ENCODE measurements at regions not wholly inside any gene's neighbourhood (a gene's known extent, or its start where the extent isn't known, plus 50 kb on each side); places are given as distances from the start of the nearest gene placed in this dataset.

DNA sequence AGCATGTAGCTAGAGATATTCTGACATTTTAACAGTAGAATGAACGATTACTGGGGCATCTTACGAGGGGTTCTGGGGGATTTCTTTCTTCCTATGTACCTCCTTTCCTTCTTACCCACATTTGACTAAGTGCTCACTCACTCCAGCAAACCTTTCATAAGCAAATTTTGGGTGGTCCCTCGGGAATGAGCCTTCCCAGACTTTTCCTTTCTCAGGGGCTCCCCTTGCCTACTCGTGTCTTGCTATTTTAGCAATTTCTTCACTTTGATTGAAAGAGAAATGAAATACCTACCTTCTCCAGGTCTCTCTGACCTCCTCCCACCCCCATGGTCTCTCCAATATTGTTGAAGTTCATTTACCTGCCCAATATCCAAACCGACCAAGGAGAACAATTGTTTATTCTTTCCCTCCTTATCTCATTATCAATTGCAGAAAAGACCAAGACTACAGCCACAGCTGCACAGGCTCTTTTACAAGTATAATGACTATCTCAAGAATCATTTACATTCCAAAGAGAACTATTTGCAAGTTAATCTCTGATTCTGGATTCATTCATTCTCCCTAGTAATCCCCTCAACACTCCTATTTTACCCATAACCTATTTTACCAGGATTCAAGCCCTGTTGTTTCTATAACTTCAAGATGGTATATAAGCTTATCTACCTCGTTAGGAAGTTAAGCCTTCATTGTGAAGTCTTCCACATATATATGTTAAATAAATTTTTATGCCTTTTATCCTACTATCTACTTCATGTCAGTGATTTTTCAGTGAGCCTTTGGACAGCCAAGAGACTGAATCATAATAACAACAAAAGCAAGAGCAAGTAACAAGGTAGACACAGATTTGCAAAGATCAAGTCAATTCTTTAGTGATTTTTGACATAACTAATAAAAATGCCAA is 480.6 kb downstream of the IPMK start:
- no peak for DNase-seq (ENCODE audit: low spot score)

DNA sequence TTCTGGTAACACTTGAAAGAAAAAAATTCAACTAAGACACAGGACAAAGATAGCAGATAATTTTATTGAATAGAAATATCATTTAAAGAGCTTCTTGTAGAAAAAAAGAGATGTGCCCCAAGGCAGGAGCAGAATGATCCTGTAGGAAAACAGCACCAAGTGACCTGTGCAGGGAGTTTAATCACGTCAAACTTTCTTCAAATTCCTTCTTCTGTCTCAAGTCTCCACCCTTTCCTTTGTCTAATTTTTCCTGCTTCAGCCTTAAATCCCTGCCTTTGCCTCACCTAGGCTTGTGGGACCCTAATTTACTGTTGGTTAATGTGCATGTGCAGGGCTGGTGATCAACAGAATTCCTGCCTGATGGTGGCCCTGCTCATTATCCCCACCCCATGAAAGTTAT is 481.4 kb downstream of the IPMK start:
- no peak for DNase-seq (ENCODE audit: low spot score)

DNA sequence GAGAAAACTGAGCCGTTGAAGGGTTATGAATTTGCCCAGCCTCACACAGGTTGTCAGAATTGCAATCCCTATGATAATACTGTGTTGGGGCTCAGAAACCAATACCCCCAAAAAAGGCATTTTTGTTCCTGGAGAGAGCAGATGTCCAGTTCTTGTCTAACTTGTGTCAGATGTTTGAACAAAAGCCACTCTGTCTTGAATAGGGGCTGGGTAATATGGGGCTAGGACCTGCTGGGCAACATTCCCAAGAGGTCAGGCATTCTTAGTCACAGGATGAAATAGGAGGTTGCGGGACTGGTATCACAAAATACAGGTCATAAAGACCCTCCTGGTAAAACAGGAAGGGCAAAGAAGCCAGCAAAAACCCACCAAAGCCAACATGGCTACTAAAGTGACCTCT is 482.1 kb downstream of the IPMK start:
- DNase-seq (ENCODE audit: low spot score), result no peak

DNA sequence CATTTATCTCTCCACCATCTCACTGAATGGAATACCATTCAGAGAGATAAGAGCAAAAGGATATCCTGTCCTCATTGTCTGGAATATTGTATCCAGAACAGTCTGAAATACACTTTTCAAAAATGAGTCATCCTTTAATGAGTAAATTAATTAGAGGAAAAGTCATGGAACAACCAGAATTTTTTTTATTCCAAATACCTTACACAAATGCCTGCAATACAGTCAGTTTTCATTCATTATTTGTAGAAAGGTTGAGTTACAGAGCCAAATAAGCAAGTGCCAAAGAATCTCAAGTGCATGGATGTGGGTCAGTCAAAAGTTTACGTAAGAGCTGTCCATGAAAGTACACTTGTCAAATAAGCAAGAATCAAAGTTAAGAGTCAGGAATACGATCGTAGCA is 482.6 kb downstream of the IPMK start:
- no peak for DNase-seq (ENCODE audit: low spot score)

DNA sequence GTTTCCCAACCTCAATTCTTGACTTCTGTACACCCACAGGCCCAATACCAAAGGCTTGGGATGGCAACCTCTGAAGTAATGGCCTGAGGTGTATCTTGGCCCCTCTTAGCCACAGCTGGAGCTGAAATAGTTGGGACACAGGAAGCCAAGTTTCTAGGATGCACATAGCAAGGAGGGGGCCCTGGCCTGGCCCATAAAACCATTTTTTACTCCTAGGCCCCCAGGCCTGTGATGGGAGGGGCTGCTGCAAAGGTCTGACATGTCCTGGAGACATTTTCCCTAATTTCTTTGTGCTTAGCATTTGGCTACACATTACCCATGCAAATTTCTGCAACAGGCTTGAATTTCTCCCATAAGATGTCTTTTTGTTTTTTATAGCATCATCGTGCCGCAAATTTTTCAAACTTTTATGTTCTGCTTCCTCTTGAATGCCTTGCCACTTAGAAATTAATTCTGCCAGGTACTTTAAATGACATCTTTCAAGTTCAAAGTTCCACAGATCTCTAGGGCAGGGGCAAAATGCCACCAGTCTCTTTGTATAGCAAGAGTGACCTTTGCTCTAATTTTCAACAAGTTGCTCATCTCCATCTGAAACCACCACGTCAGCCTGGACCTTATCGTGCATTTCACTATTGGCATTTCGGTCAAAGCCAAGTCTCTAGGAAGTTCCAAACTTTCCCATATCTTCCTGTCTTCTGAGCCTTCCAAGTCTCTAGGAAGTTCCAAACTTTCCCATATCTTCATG is 490.8 kb downstream of the IPMK start:
- no peak for DNase-seq (ENCODE audit: low spot score)

DNA sequence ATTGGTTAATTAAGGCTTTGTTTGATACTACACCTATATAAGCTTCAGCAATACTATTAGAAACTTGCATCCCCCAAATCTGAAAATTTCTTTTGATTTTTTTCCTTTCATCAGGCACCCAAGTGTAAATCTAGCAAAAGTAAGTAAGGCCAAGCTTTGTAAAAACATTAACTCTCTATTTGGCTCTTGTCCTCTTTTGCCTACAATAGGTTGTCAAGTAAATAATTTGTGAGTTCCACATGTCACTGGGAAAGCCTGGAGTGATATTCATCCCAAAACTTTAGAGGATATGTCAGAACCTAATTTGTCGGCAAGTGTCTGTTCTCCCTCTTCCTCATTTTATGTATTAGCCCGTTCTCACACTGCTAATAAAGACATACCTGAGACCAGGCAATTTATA is 492.4 kb downstream of the IPMK start:
- DNase-seq (ENCODE audit: low spot score), result no peak

DNA sequence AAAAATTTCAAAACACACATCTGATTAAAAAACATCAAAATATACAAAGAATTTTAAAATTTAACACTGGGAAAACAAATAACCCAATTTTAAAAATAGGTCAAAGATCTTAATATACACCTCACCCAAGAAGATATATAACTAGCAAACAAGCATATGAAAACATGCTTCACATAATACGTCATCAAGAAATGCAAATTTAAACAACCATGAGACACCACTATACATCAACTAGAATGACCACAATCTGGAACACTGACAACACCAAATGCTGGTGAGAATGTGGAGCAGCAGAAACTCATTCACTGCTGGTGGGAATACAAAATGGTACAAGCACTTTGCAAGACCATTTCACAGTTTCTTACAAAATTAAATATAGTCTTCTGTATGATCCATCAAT is 498.4 kb downstream of the IPMK start:
- no peak for DNase-seq (ENCODE audit: low spot score)

DNA sequence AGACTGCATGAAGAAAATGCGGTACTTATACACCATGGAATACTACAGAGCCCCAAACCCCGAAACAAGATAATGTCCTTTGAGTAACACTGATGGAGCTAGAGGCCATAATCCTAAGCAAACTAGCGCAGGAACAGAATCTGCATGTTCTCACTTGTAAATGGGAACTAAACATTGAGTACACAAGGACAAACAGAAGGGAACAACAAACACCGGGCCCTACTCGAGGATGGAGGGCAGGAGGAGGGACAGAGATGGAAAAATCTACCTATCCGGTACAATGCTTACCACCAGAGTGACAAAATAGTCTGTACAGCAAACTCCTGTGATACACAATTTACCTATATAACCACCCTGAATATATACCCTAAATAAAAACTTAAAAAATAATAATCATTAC is 507.9 kb downstream of the IPMK start:
- DNase-seq (ENCODE audit: low spot score), result no peak

DNA sequence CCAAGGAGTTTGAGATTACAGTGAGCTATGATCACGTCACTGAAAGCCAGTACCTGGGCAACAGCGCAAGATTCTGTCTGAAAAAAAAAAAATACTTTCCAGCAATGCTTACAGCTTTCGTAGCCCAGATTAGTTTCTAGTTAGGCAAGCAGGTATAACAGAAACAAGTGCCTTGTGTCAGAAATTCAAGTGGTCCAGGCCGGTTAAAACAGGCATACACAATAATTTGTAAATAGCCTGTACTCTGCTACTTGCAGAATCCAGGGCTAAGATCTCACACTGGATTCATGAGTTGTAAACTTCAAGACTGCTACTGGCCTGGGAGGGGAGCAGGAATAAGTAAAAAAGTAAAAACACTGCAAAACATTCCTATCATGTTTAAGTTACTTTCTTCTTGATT is 512.9 kb downstream of the IPMK start:
- DNase-seq (ENCODE audit: low spot score), result no peak

DNA sequence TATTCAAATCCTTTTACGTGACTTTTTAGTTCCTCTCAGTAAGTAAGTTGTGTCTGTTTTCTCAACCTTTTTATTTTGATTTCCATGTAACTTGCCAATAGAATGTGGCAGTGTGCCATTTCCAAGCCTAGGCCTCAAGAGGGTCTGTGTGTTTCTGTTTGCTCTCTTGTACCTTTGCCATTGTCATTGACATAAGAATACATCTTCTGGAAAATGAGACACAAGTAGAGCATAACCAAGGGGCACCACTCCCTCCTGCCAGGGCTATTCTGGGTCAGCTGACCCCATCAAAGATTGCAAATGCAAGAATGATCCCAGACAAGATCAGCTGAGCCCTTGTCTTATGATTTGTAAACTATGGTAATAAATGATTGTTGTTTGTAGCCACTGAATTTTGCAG is 524.0 kb downstream of the IPMK start:
- DNase-seq (ENCODE audit: low spot score), result no peak

DNA sequence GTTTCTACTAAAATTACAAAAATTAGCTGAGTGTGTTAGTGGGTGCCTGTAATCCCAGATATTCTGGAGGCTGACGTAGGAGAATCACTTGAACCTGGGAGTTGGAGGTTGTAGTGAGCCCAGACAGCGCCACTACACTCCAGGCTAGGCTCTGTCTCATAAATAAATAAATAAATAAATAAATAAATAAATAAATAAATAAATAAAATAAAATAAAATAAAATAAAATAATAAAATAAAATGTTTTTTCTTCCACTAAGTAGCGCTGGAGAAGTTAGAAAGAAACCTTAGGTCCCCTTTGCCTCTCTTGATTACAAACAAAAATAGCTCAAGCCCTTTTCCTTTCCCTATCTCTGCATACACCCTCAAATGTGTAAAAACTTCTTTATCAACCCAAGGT is 525.9 kb downstream of the IPMK start:
- DNase-seq (ENCODE audit: low spot score), result no peak

DNA sequence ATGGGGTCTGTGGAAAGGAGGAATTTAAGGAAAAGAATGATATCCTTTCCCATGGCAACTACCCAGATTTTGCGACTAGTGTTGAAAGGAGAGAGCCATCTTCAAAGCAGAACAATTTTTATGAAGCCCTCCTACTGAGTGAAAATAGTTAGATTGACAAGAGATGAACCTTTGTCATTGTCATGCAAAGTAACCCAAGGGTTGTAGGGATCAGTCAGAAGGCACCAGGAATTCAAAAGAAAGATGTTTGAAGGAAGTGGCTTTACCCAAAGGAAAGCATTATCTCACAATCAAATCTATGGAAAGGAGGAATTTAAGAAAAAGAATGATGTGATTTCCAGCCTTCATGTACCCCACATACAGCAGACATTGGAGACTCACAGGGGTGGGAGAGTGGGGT is 544.4 kb downstream of the IPMK start:
- no peak for DNase-seq (ENCODE audit: low spot score)

DNA sequence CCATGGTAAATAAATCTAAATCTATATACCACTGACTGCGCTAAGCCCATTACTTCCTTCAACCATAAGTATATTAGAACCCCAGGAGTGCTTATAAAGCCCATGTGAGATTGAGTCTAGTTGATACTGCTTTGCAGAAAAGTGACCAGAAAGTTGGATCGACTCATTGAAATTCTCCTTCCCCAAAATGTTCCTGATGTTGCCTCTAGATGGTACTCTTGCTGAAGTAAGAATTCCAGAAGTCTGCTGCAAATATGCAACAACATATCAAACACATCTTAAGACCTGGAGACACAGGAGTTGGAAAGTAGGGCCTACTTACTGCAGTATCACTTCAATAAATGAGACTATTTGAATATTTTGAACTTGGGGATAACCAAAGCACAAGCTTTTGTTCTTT is 550.8 kb downstream of the IPMK start:
- DNase-seq (ENCODE audit: low spot score), result peak; percentile 13

DNA sequence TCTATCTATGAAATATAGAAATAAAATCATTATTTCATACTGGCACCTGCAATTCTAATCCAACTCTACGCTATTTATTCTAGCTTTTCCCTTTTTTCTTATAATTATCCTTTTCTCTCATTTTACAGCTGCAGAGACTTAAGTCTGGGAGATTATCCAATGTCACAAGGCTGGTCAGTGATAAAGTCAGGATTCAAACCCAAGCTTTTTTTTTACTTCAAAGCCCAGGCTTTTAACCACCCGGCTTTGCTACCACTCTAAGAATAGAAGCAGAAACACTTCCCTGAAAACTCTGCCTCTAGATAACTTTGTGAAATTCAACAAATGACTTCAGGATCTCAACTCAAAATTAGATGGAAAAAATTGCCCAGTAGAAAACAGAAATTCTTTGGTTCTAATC is 552.5 kb downstream of the IPMK start:
- DNase-seq (ENCODE audit: low spot score), result no peak

DNA sequence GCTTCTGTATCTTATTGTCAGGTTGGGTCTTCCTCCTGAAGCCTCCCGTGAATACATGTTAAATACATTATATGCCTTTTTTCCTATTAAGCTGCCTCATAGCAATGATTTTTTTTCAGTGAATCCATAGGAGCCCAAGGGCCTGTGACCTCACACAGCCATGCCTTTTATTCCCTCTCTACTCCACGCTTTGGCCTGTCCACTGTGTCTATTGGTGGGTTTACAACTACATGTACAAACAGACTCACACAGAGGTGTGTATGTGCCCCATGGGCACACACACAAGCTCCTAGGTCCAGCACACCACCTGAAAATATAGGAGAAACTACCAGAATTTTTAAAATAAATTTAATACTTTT is 560.4 kb downstream of the IPMK start:
- DNase-seq (ENCODE audit: low spot score), result no peak

DNA sequence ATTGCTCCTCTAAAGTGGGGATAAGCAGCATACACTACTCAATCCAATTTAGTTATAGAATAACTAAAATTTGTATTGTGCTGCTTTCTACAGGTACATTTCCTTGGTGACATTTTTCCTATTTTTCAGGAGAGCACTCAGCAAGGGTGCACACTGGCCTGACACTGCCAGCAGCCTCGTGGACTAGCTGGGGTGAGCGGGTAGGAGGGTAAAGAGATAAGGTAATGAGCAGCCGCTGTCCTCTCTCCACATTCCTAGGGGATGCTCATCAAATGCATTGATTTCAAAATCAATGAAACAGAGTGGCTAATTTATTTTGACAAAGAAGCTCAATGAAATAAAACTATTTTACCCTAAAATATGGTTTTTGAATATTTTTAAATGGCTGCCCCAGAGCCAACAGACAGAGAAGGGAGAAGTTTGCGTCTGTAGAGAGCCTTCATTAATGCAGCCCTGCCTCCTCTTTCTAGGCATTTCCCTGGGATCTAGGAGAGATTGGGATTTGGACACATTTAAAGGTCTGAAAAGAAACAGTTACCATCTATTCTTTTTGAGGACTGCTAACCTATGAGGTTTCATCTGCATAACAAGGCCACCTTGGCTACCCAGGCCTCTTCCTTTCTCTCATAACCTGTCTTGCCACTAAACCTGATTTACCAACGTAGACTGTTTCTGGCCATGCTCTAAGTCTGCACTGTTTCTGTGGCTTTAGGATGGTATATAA is 561.0 kb downstream of the IPMK start:
- DNase-seq (ENCODE audit: low spot score), result no peak

DNA sequence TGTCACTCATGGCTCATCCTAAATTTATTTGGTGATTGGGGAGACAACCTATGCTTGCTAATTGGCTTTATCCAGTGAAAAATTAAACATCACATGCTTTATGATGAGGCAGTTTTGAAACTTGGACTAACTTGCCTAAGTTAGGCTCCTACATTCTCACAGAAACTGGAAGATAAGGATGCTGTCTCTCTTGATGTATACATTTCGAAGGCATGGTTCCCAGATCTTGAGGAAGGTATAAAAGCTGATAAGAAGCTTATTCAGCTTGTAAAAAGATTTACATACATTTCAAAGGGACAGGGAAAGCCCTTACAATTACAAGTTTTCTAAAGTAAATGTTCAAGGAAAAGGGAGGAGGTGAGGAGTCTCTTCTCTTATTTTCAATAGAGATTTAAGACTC is 561.7 kb downstream of the IPMK start:
- DNase-seq (ENCODE audit: low spot score), result no peak

DNA sequence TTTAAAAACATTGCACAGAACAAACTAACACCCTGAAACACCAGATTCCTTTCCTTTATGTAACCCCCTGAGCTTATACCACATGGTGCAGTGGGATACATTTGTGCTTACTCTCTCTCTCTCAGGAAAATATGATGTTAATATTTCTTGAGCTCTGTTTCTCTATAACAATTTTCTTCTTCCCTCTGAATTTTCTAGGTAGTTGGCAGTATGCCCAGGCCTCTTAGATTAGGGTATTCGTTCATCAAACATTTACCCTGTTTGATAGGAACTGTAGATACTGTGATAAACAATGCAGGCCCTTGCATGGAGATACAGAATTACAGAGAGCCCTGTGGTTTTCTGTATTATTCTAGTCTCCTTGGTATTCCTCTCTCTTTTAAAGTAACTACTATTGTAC is 567.8 kb downstream of the IPMK start:
- no peak for DNase-seq (ENCODE audit: low spot score)

DNA sequence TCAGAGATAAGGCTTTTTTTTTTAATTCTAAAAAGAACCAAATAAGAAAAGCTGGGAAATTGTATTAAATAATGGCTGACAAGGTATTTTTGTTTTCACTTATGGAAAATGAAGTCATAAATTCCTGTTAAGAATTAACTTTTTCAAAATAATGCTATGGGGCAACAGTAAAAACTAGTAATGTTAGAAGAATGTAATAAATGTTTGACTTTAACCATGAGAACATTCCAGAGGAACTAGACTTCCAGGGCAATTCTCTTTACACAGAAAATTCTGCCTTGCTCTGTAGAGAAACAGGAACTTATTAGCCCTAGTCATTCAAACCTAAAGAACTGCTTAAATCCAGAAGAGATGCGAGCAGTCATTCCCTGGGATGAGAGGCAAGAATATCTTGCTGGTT is 571.1 kb downstream of the IPMK start:
- DNase-seq (ENCODE audit: low spot score), result peak; percentile 48

DNA sequence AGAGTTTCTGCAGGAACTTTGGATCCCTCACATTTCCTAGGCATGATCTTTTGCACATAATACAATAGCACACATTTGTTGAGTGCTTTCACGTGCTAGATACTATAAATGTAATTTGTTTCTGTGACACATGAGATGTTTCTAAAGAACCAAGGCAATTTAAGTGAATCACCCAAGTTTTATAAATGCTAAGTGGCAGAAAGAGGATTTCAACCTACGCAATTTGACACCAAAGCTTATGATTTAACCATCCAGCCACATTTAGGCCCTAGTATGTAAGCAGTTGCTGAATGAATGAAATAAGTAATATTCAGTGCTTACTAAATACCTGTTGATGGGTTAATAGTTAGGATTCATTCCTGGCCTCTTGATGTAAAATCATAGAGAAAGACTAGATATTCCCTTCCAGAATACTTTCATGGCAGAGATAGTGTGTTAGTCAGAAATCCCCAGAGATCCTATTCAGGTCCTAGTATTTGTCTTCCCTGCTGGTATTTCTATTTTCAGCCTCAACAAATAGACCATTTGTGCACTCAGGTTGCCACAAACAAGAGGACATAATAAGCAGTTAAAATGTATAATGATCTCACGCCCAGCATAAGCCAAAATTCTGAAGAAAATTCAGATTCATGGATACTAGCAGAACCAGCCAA is 572.6 kb downstream of the IPMK start:
- no peak for DNase-seq (ENCODE audit: low spot score)

DNA sequence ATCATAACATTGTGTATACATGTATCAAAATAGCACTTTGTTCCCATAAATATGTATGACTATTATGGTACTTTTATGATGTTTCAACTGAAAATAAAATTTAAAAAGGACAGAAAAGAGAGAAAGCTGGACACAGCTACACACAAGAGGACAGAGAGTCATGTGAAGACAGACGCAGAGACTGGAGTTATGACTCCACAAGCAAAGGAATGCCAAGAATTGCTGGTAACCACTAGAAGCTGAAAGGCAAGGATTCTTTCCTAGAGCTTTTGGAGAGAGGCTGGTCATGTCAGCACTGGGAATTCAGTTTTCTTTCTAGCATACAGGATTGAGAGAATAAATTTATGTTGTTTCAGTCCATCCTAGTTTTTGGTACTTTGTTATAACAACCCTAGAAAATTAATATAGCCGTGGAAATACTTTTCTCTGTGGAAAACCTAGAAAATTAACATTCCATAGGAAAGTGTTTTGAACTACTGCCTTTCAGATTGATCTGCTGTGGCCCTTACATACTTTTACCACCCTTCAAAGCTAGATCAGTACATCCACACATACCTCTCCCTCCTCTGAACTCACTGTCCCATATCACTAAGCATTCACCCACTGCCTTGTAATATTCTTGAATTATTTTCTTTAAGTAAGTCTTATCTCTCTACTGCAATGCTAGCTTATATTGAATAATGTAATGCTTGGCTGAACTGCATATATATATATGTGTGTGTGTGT is 575.3 kb downstream of the IPMK start:
- DNase-seq (ENCODE audit: low spot score), result peak; percentile 52
